ENCODE measurements at regions not wholly inside any gene's neighbourhood (a gene's known extent, or its start where the extent isn't known, plus 50 kb on each side); places are given as distances from the start of the nearest gene placed in this dataset.

GRCh38 chr5:44454002-44454401, 64.8 kb upstream of the FGF10 start:
- no peaks in the 10 kb centered on the region for H3K36me3 ChIP-seq
- no peaks in the 10 kb centered on the region for H3K27me3 ChIP-seq
- no peak for ATAC-seq
- no peak overlapping the region for H3K27ac ChIP-seq
- TF ChIP-seq POLR2A (IDR thresholded peaks at IDR 0.05) (no peak), CTCF (IDR thresholded peaks at IDR 0.05) (no peak)
- no peak overlapping the region for H3K4me3 ChIP-seq
- intact Hi-C loops (cut with DNase I) = no loop called here
- WGBS (ENCODE audit: insufficient coverage, low coverage, low lambda C conversion rate, missing lambda C conversion rate) = 60% methylated on average over 4 of the region's 4 CpGs
- H3K9me3 ChIP-seq = peaks cover 0 to 3% (median 0%) of the 10 kb centered on the region in 4 donors
- no peaks in the 10 kb centered on the region for H3K4me1 ChIP-seq
- DNase-seq = no peak

DNA sequence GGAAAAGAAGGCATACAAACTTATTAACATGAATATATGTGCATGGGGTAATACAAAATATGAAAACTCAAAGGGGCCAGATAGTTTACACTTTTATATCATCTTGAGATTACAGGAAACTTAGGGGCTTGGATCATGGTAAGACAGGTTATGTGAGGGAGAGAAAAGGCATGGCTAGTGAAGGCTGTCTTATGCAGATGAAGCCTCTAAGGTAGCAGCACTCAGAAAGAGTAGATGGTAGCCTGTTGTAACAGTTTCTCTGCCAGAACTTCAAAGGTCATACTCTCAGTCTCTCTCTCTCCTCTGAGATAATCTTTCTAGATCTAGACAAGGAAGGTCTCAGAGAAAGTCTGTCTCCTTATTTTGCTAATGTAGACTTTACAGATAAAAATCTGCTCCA, 57.2 kb upstream of the FGF10 start:
- no peaks in the 10 kb centered on the region for H3K9me3 ChIP-seq
- intact Hi-C loops (cut with DNase I) = no loop called here
- no peak for DNase-seq
- no peaks in the 10 kb centered on the region for H3K27me3 ChIP-seq
- no peaks in the 10 kb centered on the region for H3K36me3 ChIP-seq
- no peak overlapping the region for H3K4me3 ChIP-seq
- H3K4me1 ChIP-seq = no peaks in the 10 kb centered on the region
- TF ChIP-seq CTCF (IDR thresholded peaks at IDR 0.05) (no peak), POLR2A (IDR thresholded peaks at IDR 0.05) (no peak)
- ATAC-seq = no peak
- no peak overlapping the region for H3K27ac ChIP-seq

DNA sequence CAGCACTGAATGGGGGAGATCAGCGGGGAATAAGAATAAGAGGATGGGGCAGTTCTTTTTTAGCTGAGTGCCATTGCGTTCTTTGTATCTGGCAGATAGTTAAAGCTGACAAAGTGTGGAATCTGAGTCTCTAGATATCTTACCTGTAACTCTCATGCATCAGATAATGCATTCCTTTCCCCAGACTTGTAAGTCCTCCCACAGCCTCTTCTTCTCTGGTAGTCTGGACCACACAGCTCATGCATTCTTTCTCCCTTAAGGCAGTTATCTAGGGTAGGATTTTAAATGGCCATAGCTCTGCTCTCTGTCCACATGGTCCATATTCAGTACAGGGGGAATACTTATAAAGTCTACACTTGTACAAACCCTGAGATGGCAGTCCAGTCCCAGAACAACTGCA, 54.0 kb upstream of the FGF10 start:
- H3K4me3 ChIP-seq = no peak overlapping the region
- no peak overlapping the region for H3K27ac ChIP-seq
- H3K36me3 ChIP-seq = no peaks in the 10 kb centered on the region
- DNase-seq (no peak), ATAC-seq (no peak)
- no peaks in the 10 kb centered on the region for H3K9me3 ChIP-seq
- no peak for TF ChIP-seq CTCF (IDR thresholded peaks at IDR 0.05)
- no peak for TF ChIP-seq POLR2A (IDR thresholded peaks at IDR 0.05)
- H3K27me3 ChIP-seq = no peaks in the 10 kb centered on the region
- 49% methylated on average over 2 of the region's 2 CpGs for WGBS (ENCODE audit: insufficient coverage, low coverage, low lambda C conversion rate, missing lambda C conversion rate)
- intact Hi-C loops (cut with DNase I) = no loop called here
- no peaks in the 10 kb centered on the region for H3K4me1 ChIP-seq

DNA sequence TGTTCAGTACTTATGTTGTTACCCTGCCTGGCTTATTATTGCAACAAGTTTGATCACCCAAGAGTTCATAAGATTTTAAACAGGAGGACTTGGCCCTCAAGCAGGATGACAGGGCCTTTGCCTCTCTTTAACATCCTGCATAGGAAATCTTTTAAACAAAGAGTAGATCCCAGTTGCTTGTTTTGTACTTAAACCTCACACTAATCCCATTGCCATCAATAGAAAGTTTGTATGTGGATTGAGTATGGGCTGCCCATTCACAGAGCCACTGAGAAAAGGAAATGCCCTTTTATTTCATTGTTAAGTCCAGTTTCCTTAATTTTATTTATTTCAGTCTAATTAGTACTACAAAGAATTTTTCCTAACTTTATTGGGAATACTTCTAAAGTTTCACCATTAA, 52.2 kb upstream of the FGF10 start:
- H3K4me3 ChIP-seq = no peak overlapping the region
- DNase-seq = no peak
- no peak for ATAC-seq
- H3K27ac ChIP-seq = no peak overlapping the region
- no peaks in the 10 kb centered on the region for H3K27me3 ChIP-seq
- intact Hi-C loops (cut with DNase I) = no loop called here
- no peaks in the 10 kb centered on the region for H3K9me3 ChIP-seq
- H3K4me1 ChIP-seq = no peaks in the 10 kb centered on the region
- no peak for TF ChIP-seq CTCF (IDR thresholded peaks at IDR 0.05)
- TF ChIP-seq POLR2A (IDR thresholded peaks at IDR 0.05) = no peak
- no peaks in the 10 kb centered on the region for H3K36me3 ChIP-seq

GRCh38 chr5:44440186-44440585, 51.0 kb upstream of the FGF10 start:
- TF ChIP-seq CTCF (IDR thresholded peaks at IDR 0.05) = no peak
- no peak for TF ChIP-seq POLR2A (IDR thresholded peaks at IDR 0.05)
- Histone ChIP-seq H3K4me3 (no peak overlapping the region), H3K9me3 (no peaks in the 10 kb centered on the region), H3K27ac (no peak overlapping the region), H3K36me3 (no peaks in the 10 kb centered on the region), H3K27me3 (no peaks in the 10 kb centered on the region), H3K4me1 (no peaks in the 10 kb centered on the region)
- intact Hi-C loops (cut with DNase I) = no loop called here
- DNase-seq = no peak
- no peak for ATAC-seq

Small RNAs in the stretch of these regions (small RNA-seq; reads per million reads assigned to genes)
- gene RN7SL383P = 0 reads per million in 2 experiments

Data from right lobe of liver (tissue), 6 donors.